GM21717 (cell line): ENCODE measurements at regions not wholly inside any gene's neighbourhood (a gene's known extent, or its start where the extent isn't known, plus 50 kb on each side); places are given as distances from the start of the nearest gene placed in this dataset.

Experiments
- ATAC-seq: cut with Tn5 transposase; IDR thresholded peaks from one replicate; pipeline ENCODE4 v1.9.1; 2021; ENCODE audit warnings: mild to moderate bottlenecking, moderate library complexity; ENCODE audit not compliant: unreplicated experiment

- ATAC-seq: no peak
Measured at GRCh38 chr2:80889009-80889408, 584.5 kb upstream of the LRRTM1 start.

GRCh38 chr2:80887841-80888378 is 583.4 kb upstream of the LRRTM1 start:
- ATAC-seq: no peak

- ATAC-seq: no peak
Measured at GRCh38 chr2:80874374-80874773, 569.8 kb upstream of the LRRTM1 start.

GRCh38 chr2:80869858-80870438 is 565.4 kb upstream of the LRRTM1 start:
- no peak for ATAC-seq

DNA sequence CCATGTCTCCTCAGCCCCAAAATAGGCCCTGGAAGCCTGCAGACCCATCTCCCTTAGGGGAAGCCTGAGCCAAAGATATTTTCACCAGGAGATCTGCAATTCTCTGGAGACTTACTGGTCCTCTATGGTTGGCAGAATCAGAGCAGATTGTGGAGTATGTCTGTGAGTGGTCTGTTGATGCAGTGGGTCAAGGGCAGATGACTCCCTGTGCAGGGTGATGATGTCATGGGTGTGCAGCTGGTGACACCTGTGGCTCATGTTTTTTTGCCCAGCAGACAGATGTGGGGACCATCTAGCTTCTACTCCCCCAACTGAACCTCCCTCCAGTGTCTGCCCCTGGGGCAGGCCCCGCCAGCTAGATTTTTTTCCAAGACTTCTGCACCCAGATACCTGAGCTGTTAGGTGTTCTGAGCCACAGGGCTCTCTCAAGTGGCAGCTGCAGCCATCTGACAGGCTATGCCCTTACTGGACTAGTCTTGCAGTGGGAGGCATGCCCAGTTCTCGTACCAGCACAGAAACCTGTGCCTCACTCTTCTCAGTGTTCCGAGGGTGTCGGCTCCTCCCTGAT is 558.7 kb upstream of the LRRTM1 start:
- no peak for ATAC-seq

GRCh38 chr2:80858965-80859364 is 554.4 kb upstream of the LRRTM1 start:
- ATAC-seq: no peak

GRCh38 chr2:80856227-80856626 is 551.7 kb upstream of the LRRTM1 start:
- ATAC-seq: no peak

DNA sequence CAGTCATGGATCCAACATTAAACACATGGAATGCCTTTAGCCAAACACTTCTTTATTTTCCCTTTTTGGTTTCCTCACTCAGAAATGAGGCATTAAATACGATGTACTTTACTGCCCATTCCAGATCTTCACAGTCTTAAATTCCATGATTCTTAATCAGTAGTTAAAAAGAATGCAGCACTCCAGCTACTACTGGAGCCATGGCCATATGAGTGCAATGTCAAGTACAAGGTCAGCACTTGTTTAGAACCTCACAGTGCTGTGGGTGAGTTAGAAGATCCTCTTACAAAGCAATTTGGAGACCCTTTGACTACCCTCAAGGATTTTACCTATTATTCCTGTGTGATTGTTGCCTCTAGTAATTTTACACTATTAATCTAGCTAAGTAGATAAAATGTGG is 550.3 kb upstream of the LRRTM1 start:
- ATAC-seq: no peak

DNA sequence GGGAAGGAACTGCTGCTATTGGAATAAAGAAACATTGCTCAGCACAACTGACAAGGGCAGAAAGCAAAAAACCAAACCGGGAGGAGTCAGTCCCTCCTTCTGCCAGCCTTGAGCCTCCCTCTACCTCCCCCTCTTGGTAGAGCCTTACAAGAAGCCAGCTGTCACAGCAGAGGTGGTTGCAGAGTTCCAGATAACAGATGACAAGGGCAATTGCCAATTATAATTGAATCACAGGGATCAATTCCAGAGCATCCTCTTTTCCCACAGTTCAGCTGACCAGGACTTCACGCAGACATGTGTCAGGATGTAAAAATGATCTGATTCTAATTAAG is 548.2 kb upstream of the LRRTM1 start:
- ATAC-seq: no peak

- no peak for ATAC-seq
Measured at GRCh38 chr2:80852079-80852807, 547.7 kb upstream of the LRRTM1 start.

DNA sequence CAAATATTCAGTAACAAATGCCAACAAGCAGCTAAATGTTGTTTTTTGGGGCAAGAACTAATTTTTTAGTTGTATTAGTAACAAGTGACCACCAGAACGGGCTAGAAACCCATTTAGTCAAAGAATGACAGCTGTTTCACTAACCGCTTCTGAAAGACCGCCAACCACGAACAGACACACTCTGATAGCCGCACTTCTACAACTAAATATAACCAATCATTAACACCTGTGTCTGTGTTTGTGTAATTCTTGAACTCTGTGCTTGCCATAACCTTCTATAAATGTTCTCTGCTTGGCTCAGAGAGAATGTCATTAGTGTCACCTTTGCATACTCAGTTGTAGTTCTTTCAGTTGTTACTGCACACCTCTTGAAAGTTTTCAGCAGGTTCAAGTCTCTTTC is 526.3 kb upstream of the LRRTM1 start:
- peak; percentile 95 for ATAC-seq

- no peak for ATAC-seq
Measured at GRCh38 chr2:80822999-80823398, 518.4 kb upstream of the LRRTM1 start.

- no peak for ATAC-seq
Measured at GRCh38 chr2:80815259-80815658, 510.7 kb upstream of the LRRTM1 start.

GRCh38 chr2:80786584-80786983 is 482.0 kb upstream of the LRRTM1 start:
- no peak for ATAC-seq

DNA sequence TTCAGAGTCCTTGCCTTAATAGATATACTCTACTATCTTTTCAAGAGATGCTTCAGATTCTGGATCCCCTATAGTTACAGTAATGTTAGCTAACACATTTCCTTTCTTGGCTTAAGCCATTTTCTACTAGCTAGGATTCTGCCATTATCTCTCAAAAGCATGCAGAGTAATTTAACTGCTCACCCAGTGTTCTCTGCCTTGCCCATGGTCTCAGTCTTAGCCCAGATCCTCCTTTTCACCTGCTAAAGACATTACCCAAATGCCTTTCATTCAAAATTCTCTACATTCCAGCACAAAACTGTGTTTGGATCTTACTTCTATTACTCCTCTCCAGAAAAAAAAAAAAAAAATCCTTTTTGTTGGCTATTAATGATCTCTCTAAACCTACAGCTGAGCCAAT is 474.2 kb upstream of the LRRTM1 start:
- ATAC-seq: no peak

GRCh38 chr2:80748592-80748991 is 444.0 kb upstream of the LRRTM1 start:
- ATAC-seq: peak; percentile 67

DNA sequence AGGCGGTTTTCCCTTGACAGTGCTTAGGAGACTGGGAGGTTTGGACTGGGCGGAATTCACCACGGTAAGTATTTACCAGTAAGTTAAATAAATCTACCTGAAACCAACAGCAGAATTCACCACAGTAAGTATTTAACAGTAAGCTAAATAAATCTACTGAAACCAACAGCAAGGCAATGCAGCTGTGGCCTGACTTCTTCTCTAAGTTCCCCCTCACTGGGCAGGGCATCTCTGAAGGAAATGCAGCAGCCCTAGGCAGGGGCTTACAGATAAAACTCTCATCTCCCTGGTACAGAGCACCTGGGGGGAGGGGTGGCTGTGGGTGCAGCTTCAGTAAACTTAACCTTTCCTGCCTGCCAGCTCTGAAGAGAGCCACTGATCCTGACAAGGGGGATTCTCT is 432.5 kb upstream of the LRRTM1 start:
- ATAC-seq: no peak

- ATAC-seq: no peak
Measured at GRCh38 chr2:80725001-80725400, 420.4 kb upstream of the LRRTM1 start.

- no peak for ATAC-seq
Measured at GRCh38 chr2:80722803-80723202, 418.3 kb upstream of the LRRTM1 start.

DNA sequence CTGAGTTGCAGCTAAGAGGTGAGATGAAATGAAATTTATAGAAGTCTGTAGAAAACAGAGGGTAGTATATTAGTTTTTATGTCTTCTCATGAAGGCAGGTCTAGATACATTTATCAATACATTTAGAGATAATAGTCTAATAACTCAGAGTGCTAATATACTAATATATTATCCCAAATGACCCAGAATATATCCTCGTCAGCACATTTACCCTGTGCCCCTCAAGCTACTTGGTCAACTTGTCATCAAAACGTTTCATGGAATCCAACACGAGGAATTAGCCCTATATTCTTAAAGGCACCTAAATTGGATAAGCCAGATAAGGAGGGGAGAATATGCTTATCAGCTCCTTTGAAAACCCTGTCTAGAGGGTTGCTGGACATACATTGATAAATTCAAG is 415.1 kb upstream of the LRRTM1 start:
- ATAC-seq: no peak

DNA sequence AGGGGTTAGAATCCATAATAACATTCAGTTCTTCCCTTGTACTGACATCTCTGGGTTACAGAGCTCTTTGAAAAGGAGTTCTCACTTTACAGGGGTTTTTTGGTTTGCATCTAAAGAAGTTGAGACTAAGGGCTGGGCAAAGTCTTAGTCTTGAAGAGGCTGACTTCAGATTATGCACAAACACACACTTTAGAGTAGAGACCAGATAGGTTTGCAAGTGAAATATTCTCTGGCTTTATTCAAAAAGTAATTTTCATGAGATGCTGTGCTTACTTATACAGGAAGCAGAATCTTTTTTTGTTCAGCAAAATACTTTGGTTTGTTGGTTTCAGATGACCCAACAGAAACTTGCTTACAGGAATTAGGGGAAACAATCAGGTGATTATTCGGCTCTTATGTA is 410.9 kb upstream of the LRRTM1 start:
- no peak for ATAC-seq

DNA sequence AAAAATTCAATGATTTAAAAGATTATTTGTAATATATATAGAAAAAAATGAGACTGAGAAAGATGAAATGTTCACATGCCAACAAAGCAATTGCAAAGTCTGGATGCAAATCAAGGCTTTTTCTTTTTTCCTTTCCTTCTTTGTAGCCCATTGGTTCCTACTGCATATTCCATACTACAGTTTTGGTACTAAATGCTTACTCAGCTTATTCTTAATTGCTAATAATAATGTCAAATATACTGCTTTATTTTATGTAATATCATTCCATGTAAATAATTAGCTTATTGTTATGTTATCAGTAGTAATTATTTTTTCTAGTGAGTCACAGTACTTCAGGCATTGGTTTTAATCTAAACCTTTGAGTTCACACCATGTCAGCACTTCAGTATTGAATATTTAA is 407.4 kb upstream of the LRRTM1 start:
- no peak for ATAC-seq
